KMS-11 (cell line): ENCODE measurements at regions not wholly inside any gene's neighbourhood (a gene's known extent, or its start where the extent isn't known, plus 50 kb on each side); places are given as distances from the start of the nearest gene placed in this dataset.

Source experiments
- H2AFZ ChIP-seq: fragments of 200-600 bp; sonication (generic); 2 replicates; pipeline ENCODE4 v1.6.1; 2016; ENCODE audit warnings: antibody characterized with exemption, mixed run types, low read depth
- H3K27ac ChIP-seq: fragments of 200-600 bp; sonication (generic); 2 replicates; pipeline ENCODE4 v1.6.1; 2016; ENCODE audit warnings: mild to moderate bottlenecking, mixed run types
- H3K27me3 ChIP-seq: fragments of 200-600 bp; sonication (generic); 2 replicates; pipeline ENCODE4 v1.6.1; 2017; ENCODE audit warnings: mild to moderate bottlenecking, low read depth, mixed run types, moderate library complexity; ENCODE audit not compliant: insufficient read depth
- H3K36me3 ChIP-seq: fragments of 200-600 bp; sonication (generic); 2 replicates; pipeline ENCODE4 v1.6.1; 2017; ENCODE audit warnings: mild to moderate bottlenecking, mixed run types; ENCODE audit not compliant: insufficient read depth
- H3K4me1 ChIP-seq: fragments of 200-600 bp; sonication (generic); 2 replicates; pipeline ENCODE4 v1.6.1; 2016; ENCODE audit warnings: mild to moderate bottlenecking, low read depth, mixed run types; ENCODE audit not compliant: poor library complexity, severe bottlenecking
- H3K4me2 ChIP-seq: fragments of 200-600 bp; sonication (generic); 2 replicates; pipeline ENCODE4 v1.7.0; 2016; ENCODE audit warnings: mild to moderate bottlenecking, mixed run types
- H3K4me3 ChIP-seq: fragments of 200-600 bp; sonication (generic); IDR thresholded peaks from 2 replicates; pipeline ENCODE4 v1.6.1; 2017; ENCODE audit warnings: low read depth, low read length, mixed read lengths; ENCODE audit not compliant: insufficient read depth
- H3K79me2 ChIP-seq: fragments of 200-600 bp; sonication (generic); 2 replicates; pipeline ENCODE4 v1.6.1; 2016; ENCODE audit warnings: low read depth, mixed run types; ENCODE audit not compliant: insufficient read depth
- H3K9ac ChIP-seq: fragments of 200-600 bp; sonication (generic); 2 replicates; pipeline ENCODE4 v1.6.1; 2016; ENCODE audit warnings: mild to moderate bottlenecking, mixed run types
- H4K20me1 ChIP-seq: fragments of 200-600 bp; sonication (generic); 2 replicates; pipeline ENCODE4 v1.6.1; 2016; ENCODE audit warnings: mild to moderate bottlenecking, mixed run types; ENCODE audit not compliant: insufficient read depth
- CTCF ChIP-seq: fragments of 200-600 bp; sonication (generic); conservative IDR thresholded peaks from 2 replicates; pipeline ENCODE4 v1.6.1; 2017; ENCODE audit warnings: low read depth, mild to moderate bottlenecking, antibody characterized with exemption, low read length, moderate library complexity, mixed read lengths

- Histone ChIP-seq H3K4me1 (peaks cover 51% of the 10 kb centered on the region), H3K27me3 (no peaks in the 10 kb centered on the region), H3K79me2 (no peaks in the 10 kb centered on the region), H2AFZ (no peak overlapping the region), H3K27ac (no peak overlapping the region), H4K20me1 (no peaks in the 10 kb centered on the region), H3K36me3 (no peaks in the 10 kb centered on the region), H3K4me2 (no peak overlapping the region), H3K4me3 (no peak overlapping the region), H3K9ac (no peak overlapping the region)
- TF ChIP-seq CTCF: peak; percentile 29; the same call in 1 of the 2 replicates
Measured at GRCh38 chr6:132961610-132962009, 147.2 kb downstream of the RPS12 start.

GRCh38 chr6:132962936-132963868, 148.8 kb downstream of the RPS12 start:
- peak overlapping the region; percentile 59; the same call in 1 of the 2 replicates for H3K27ac ChIP-seq

GRCh38 chr6:132964101-132964867, 149.9 kb downstream of the RPS12 start:
- no peaks in the 10 kb centered on the region for H4K20me1 ChIP-seq
- no peaks in the 10 kb centered on the region for H3K36me3 ChIP-seq
- peak overlapping the region; percentile 90 for H3K4me2 ChIP-seq
- no peak overlapping the region for H3K4me3 ChIP-seq
- H3K79me2 ChIP-seq: no peaks in the 10 kb centered on the region
- H2AFZ ChIP-seq: 0 out of 2 replicates have a peak overlapping the region, but pooled peaks have one; percentile 5
- H3K9ac ChIP-seq: peak overlapping the region; percentile 3; the same call in 1 of the 2 replicates
- TF ChIP-seq CTCF: no peak
- H3K27me3 ChIP-seq: no peaks in the 10 kb centered on the region
- H3K4me1 ChIP-seq: peaks cover 74% of the 10 kb centered on the region
- H3K27ac ChIP-seq: peak overlapping the region; percentile 59

More at GRCh38 chr6:132962936-132963868, 148.8 kb downstream of the RPS12 start:
- no peaks in the 10 kb centered on the region for H4K20me1 ChIP-seq
- no peak overlapping the region for H3K9ac ChIP-seq
- no peak overlapping the region for H2AFZ ChIP-seq
- peak; percentile 92 for TF ChIP-seq CTCF
- H3K36me3 ChIP-seq: no peaks in the 10 kb centered on the region
- no peaks in the 10 kb centered on the region for H3K27me3 ChIP-seq
- H3K4me3 ChIP-seq: no peak overlapping the region
- peaks cover 66% of the 10 kb centered on the region for H3K4me1 ChIP-seq
- H3K79me2 ChIP-seq: no peaks in the 10 kb centered on the region
- H3K4me2 ChIP-seq: peak overlapping the region; percentile 90

- H3K9ac ChIP-seq: no peak overlapping the region; the same call in 1 of the 2 replicates
- no peak for TF ChIP-seq CTCF
- no peaks in the 10 kb centered on the region for H3K36me3 ChIP-seq
- no peak overlapping the region for H3K4me3 ChIP-seq
- peak overlapping the region; percentile 90 for H3K4me2 ChIP-seq
- no peaks in the 10 kb centered on the region for H3K79me2 ChIP-seq
- no peaks in the 10 kb centered on the region for H4K20me1 ChIP-seq
- no peak overlapping the region for H2AFZ ChIP-seq
- H3K27ac ChIP-seq: peak overlapping the region; percentile 59
- H3K27me3 ChIP-seq: no peaks in the 10 kb centered on the region
- H3K4me1 ChIP-seq: peaks cover 81% of the 10 kb centered on the region
Measured at GRCh38 chr6:132964868-132965382, 150.6 kb downstream of the RPS12 start.
